ENCODE measurements at regions not wholly inside any gene's neighbourhood (a gene's known extent, or its start where the extent isn't known, plus 50 kb on each side); places are given as distances from the start of the nearest gene placed in this dataset.

DNA sequence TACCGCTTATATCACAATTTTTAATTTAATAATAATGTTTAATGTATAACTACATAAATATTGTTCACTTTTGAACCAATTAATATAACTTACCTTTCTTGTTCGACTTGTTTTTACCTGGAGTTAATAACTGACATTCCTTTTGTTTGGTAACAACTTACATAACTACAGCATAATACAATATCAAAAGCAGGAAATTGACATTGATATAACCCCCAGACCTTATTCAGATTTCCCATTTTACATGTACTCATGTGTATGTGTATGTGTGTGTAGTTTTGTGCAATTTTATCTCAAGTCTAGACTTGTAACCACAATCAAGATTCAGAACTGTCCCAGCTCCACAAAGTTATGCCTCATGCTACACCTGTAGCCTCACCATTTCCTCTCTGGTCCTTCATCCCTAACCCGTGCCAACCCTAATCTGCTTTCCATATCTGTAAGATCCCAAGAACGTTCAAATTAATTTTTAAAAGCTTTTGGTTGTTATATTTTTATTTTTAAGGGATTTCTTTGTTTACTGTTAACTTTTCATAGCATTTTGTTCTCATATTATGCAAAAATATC lies 190.6 kb downstream of the MANEA start:
- TF ChIP-seq CTCF (IDR thresholded peaks at IDR 0.05): no peak
- no peak for TF ChIP-seq POLR2A (IDR thresholded peaks at IDR 0.05)

Data from thyroid gland (tissue), 4 donors.